Effector memory CD8-positive, alpha-beta T cell (primary cell): ENCODE measurements at regions not wholly inside any gene's neighbourhood (a gene's known extent, or its start where the extent isn't known, plus 50 kb on each side); places are given as distances from the start of the nearest gene placed in this dataset.
A peak's percentile ranks its signal among the peaks of the same experiment; 100 is the strongest.

ENCODE experiments used
- ATAC-seq: fragments of 150-1000 bp; cut with Tn5 transposase; replicated peaks from 2 replicates; pipeline ENCODE4 v1.10.0; 2021; ENCODE audit warnings: mild to moderate bottlenecking, moderate library complexity
- DNase-seq, 3 experiments: peaks; one replicate each; pipeline ENCODE4 v3.0.0; 2021
- H3K27ac Mint-ChIP-seq, 2 donors: one replicate each; pipeline ENCODE4 v1.8.0; 2022; ENCODE audit warnings: mild to moderate bottlenecking in 2 of 2, mixed read lengths in 2 of 2, moderate library complexity in 2 of 2
- H3K27me3 Mint-ChIP-seq, 2 donors: one replicate each; pipeline ENCODE4 v1.8.0; 2022; ENCODE audit warnings: mixed read lengths in 2 of 2
- H3K36me3 Mint-ChIP-seq: one replicate; pipeline ENCODE4 v1.8.0; 2022; ENCODE audit warnings: mild to moderate bottlenecking, moderate library complexity, mixed read lengths; ENCODE audit not compliant: insufficient read depth
- H3K4me1 Mint-ChIP-seq, 2 donors: one replicate each; pipeline ENCODE4 v1.8.0; 2022; ENCODE audit warnings: low read depth in 2 of 2, mixed read lengths in 2 of 2
- H3K4me3 Mint-ChIP-seq, 2 donors: one replicate each; pipeline ENCODE4 v1.8.0; 2022; ENCODE audit warnings: mild to moderate bottlenecking in 2 of 2, mixed read lengths in 2 of 2, moderate library complexity in 2 of 2
- H3K9me3 Mint-ChIP-seq, 2 donors: one replicate each; pipeline ENCODE4 v1.8.0; 2022; ENCODE audit warnings: mixed read lengths in 2 of 2

- DNase-seq (no peak), ATAC-seq (no peak)
- peaks cover 14 to 32% of the 10 kb centered on the region in 2 donors for H3K4me1 Mint-ChIP-seq
- no peak overlapping the region for H3K4me3 Mint-ChIP-seq
- H3K27me3 Mint-ChIP-seq = no peaks in the 10 kb centered on the region
- H3K27ac Mint-ChIP-seq = no peak overlapping the region
- H3K36me3 Mint-ChIP-seq = peaks cover 6% of the 10 kb centered on the region
- peaks cover 4 to 9% of the 10 kb centered on the region in 2 donors for H3K9me3 Mint-ChIP-seq
Measured at GRCh38 chr7:16347827-16348192, 73.5 kb downstream of the CRPPA start.

GRCh38 chr7:16347066-16347826, 74.1 kb downstream of the CRPPA start:
- no peak for DNase-seq
- H3K9me3 Mint-ChIP-seq = peaks cover 4 to 9% of the 10 kb centered on the region in 2 donors
- peak overlapping the region; percentile 3 to 44 for H3K27ac Mint-ChIP-seq
- no peak for ATAC-seq
- peaks cover 6% of the 10 kb centered on the region for H3K36me3 Mint-ChIP-seq
- peak overlapping the region; percentile 28 to 61 for H3K4me3 Mint-ChIP-seq
- H3K27me3 Mint-ChIP-seq = no peaks in the 10 kb centered on the region
- H3K4me1 Mint-ChIP-seq = peaks cover 14 to 32% of the 10 kb centered on the region in 2 donors

- peak in 1 of 3 experiments; percentile 9 for DNase-seq
- peak; percentile 89 for ATAC-seq
- H3K4me3 Mint-ChIP-seq = peak overlapping the region; percentile 28 to 61
- peak overlapping the region; percentile 3 to 7 for H3K27ac Mint-ChIP-seq
- H3K9me3 Mint-ChIP-seq = peaks cover 4 to 9% of the 10 kb centered on the region in 2 donors
- peaks cover 14 to 32% of the 10 kb centered on the region in 2 donors for H3K4me1 Mint-ChIP-seq
- H3K27me3 Mint-ChIP-seq = no peaks in the 10 kb centered on the region
- H3K36me3 Mint-ChIP-seq = peaks cover 6% of the 10 kb centered on the region
Measured at GRCh38 chr7:16345979-16346958, 75.1 kb downstream of the CRPPA start.

GRCh38 chr7:16344927-16345326, 76.4 kb downstream of the CRPPA start:
- peaks cover 14 to 36% of the 10 kb centered on the region in 2 donors for H3K4me1 Mint-ChIP-seq
- H3K4me3 Mint-ChIP-seq = no peak overlapping the region
- no peaks in the 10 kb centered on the region for H3K27me3 Mint-ChIP-seq
- peaks cover 4 to 9% of the 10 kb centered on the region in 2 donors for H3K9me3 Mint-ChIP-seq
- DNase-seq (no peak), ATAC-seq (no peak)
- H3K36me3 Mint-ChIP-seq = peaks cover 6% of the 10 kb centered on the region
- no peak overlapping the region for H3K27ac Mint-ChIP-seq

GRCh38 chr7:16343612-16344011, 77.7 kb downstream of the CRPPA start:
- H3K36me3 Mint-ChIP-seq = peaks cover 6% of the 10 kb centered on the region
- H3K27ac Mint-ChIP-seq = no peak overlapping the region
- peaks cover 2 to 9% of the 10 kb centered on the region in 2 donors for H3K9me3 Mint-ChIP-seq
- H3K4me1 Mint-ChIP-seq = peaks cover 14 to 29% of the 10 kb centered on the region in 2 donors
- DNase-seq (no peak), ATAC-seq (no peak)
- H3K4me3 Mint-ChIP-seq = no peak overlapping the region
- no peaks in the 10 kb centered on the region for H3K27me3 Mint-ChIP-seq

- Mint-ChIP-seq H3K9me3 (peaks cover 4 to 8% of the 10 kb centered on the region in 2 donors), H3K4me1 (peaks cover 4 to 19% of the 10 kb centered on the region in 2 donors), H3K4me3 (no peak overlapping the region), H3K27me3 (no peaks in the 10 kb centered on the region), H3K36me3 (no peaks in the 10 kb centered on the region), H3K27ac (no peak overlapping the region)
- DNase-seq (no peak), ATAC-seq (no peak)
Measured at GRCh38 chr7:16338065-16338464, 83.3 kb downstream of the CRPPA start.

- H3K4me3 Mint-ChIP-seq = no peak overlapping the region
- H3K9me3 Mint-ChIP-seq = no peaks in the 10 kb centered on the region
- H3K4me1 Mint-ChIP-seq = no peaks in the 10 kb centered on the region
- no peak overlapping the region for H3K27ac Mint-ChIP-seq
- H3K27me3 Mint-ChIP-seq = no peaks in the 10 kb centered on the region
- ATAC-seq (no peak), DNase-seq (no peak)
- no peaks in the 10 kb centered on the region for H3K36me3 Mint-ChIP-seq
Measured at GRCh38 chr7:16326106-16326505, 95.2 kb downstream of the CRPPA start.

- Mint-ChIP-seq H3K27ac (no peak overlapping the region), H3K27me3 (no peaks in the 10 kb centered on the region), H3K9me3 (no peaks in the 10 kb centered on the region), H3K4me3 (no peak overlapping the region), H3K36me3 (no peaks in the 10 kb centered on the region), H3K4me1 (no peaks in the 10 kb centered on the region)
- DNase-seq = no peak
- no peak for ATAC-seq
Measured at GRCh38 chr7:16323313-16323712, 98.0 kb downstream of the CRPPA start.

- H3K27ac Mint-ChIP-seq = no peak overlapping the region
- no peak overlapping the region for H3K4me3 Mint-ChIP-seq
- H3K36me3 Mint-ChIP-seq = no peaks in the 10 kb centered on the region
- no peak for DNase-seq
- ATAC-seq = no peak
- peaks cover 0 to 4% of the 10 kb centered on the region in 2 donors for H3K4me1 Mint-ChIP-seq
- no peaks in the 10 kb centered on the region for H3K9me3 Mint-ChIP-seq
- H3K27me3 Mint-ChIP-seq = no peaks in the 10 kb centered on the region
Measured at GRCh38 chr7:16320099-16320660, 101.2 kb downstream of the CRPPA start.

- ATAC-seq = no peak
- no peak overlapping the region for H3K27ac Mint-ChIP-seq
- no peaks in the 10 kb centered on the region for H3K27me3 Mint-ChIP-seq
- no peaks in the 10 kb centered on the region for H3K9me3 Mint-ChIP-seq
- H3K4me1 Mint-ChIP-seq = peaks cover 0 to 4% of the 10 kb centered on the region in 2 donors
- DNase-seq = no peak
- no peak overlapping the region for H3K4me3 Mint-ChIP-seq
- H3K36me3 Mint-ChIP-seq = no peaks in the 10 kb centered on the region
Measured at GRCh38 chr7:16318989-16319915, 102.1 kb downstream of the CRPPA start.

- H3K36me3 Mint-ChIP-seq = no peaks in the 10 kb centered on the region
- no peak overlapping the region for H3K4me3 Mint-ChIP-seq
- H3K27me3 Mint-ChIP-seq = no peaks in the 10 kb centered on the region
- H3K9me3 Mint-ChIP-seq = no peaks in the 10 kb centered on the region
- ATAC-seq (no peak), DNase-seq (no peak)
- no peak overlapping the region for H3K27ac Mint-ChIP-seq
- peaks cover 0 to 4% of the 10 kb centered on the region in 2 donors for H3K4me1 Mint-ChIP-seq
Measured at GRCh38 chr7:16318463-16318862, 102.9 kb downstream of the CRPPA start.

- Mint-ChIP-seq H3K27ac (no peak overlapping the region), H3K27me3 (no peaks in the 10 kb centered on the region), H3K36me3 (no peaks in the 10 kb centered on the region), H3K4me3 (no peak overlapping the region), H3K4me1 (peaks cover 0 to 4% of the 10 kb centered on the region in 2 donors), H3K9me3 (no peaks in the 10 kb centered on the region)
- ATAC-seq = no peak
- no peak for DNase-seq
Measured at GRCh38 chr7:16317406-16317805, 103.9 kb downstream of the CRPPA start.
